HG03039 (cell line): ENCODE measurements at regions not wholly inside any gene's neighbourhood (a gene's known extent, or its start where the extent isn't known, plus 50 kb on each side); places are given as distances from the start of the nearest gene placed in this dataset.
"Not testable (repeated sequence)": the region's sequence is repeated elsewhere in the genome, so short reads cannot be mapped to it uniquely, and the experiment has no call there.

Source experiments
- ATAC-seq: cut with Tn5 transposase; IDR thresholded peaks from one replicate; pipeline ENCODE4 v1.9.1; 2021; ENCODE audit warnings: mild to moderate bottlenecking, moderate library complexity; ENCODE audit not compliant: unreplicated experiment

DNA sequence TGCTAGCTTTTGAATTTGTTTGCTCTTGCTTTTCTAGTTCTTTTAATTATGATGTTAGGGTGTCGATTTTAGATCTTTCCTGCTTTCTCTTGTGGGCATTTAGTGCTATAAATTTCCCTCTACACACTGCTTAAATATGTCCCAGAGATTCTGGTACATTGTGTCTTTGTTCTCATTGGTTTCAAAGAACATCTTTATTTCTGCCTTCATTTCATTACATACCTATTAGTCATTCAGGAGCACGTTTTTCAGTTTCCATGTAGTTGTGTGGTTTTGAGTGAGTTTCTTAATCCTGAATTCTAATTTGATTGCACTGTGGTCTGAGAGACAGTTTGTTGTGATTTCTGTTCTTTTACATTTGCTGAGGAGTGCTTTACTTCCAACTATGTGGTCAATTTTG lies 51.2 kb upstream of the MB21D2 start:
- ATAC-seq: not testable (repeated sequence)

DNA sequence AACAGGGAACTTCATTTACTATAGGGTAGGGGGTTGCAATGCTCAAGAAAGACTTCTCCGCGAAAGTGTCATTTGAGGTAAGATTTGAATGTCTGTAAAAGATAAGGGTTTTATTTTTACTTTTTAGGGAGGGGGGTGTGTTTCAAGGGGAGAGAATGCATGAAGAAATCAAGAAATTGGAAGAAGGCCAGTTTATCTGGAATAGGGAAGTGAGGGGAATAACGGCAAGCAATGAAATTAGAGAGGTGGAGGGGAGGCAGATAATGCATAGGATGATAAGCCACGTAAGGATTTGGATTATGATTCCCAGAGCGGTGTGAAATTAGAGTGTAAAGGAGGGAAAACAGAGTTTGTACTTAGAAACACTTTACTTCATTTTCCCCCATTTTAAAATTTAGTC lies 63.0 kb upstream of the MB21D2 start:
- no peak for ATAC-seq

DNA sequence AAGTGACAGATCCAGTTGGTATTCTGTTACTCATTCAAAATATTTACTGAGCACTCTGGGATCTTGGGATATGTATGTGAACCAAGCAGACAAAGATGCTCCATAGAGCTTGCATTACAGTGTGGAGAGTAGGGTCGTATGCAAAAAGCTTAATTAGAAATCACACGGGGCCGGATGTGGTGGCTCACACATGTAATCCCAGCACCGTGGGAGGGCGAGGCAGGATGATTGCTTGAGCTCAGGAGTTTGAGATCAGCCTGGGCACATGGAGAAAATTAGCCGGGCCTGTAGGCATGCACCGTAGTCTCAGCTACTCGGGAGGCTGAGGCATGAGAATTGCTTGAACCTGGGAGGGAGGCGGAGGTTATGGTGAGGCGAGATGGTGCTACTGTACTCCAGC lies 68.7 kb upstream of the MB21D2 start:
- ATAC-seq: no peak

GRCh38 chr3:192991356-192991755 lies 73.7 kb upstream of the MB21D2 start:
- no peak for ATAC-seq

- ATAC-seq: no peak
Observed at GRCh38 chr3:192992361-192992760, 74.7 kb upstream of the MB21D2 start.

- no peak for ATAC-seq
Observed at GRCh38 chr3:192993411-192993810, 75.8 kb upstream of the MB21D2 start.

DNA sequence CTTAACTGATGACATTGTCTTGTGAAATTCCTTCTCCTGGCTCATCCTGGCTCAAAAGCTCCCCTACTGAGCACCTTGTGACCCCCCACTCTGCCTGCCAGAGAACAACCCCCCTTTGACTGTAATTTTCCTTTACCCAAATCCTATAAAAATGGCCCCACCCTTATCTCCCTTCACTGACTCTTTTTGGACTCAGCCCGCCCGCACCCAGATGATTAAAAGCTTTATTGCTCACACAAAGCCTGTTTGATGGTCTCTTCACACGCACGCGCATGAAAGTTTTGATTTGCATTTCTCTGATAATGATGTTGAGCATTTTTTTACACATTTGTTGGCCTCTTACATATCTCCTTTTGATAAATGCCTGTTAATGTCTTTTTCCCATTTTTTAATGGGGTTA lies 83.5 kb upstream of the MB21D2 start:
- ATAC-seq: not testable (repeated sequence)

- not testable (repeated sequence) for ATAC-seq
Observed at GRCh38 chr3:193003624-193004023, 86.0 kb upstream of the MB21D2 start.

DNA sequence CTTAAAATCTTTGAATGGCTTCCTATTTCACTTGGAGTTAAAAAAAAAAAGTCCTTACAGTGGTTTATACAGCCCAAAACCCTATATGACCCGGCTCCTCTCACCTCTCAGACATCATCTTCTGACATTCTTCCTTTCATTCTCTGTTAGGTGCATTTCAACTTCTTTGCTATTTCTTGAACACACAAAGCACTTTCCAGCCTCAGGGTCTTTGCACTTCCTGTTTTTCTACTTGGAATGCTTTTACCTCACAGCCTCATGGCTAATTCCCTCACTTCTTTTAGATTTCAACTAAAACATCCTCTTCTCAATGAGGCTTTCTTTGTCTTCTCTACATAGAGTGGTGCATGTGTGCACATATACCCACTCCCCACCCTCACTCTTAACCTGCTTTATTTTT lies 91.0 kb upstream of the MB21D2 start:
- ATAC-seq: no peak

DNA sequence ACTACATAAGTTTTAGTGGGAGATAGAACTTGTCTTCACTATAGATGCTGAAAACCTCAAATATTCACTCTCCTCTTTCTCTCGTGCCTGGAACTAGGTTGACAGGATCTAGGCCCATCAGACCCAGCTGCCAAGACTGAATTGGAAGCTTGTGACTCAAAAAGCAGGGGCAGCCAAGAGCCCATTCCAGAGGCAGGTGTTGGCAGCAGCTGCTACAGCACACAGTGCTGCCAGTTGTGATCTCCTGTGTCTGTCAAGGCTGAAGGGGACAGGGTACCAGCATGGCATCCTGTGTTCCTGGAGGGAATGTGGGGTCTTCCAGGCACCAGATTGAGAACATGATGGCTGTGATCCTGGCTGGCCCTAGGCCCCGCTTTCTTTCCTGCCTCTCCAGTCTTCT lies 92.5 kb upstream of the MB21D2 start:
- no peak for ATAC-seq

DNA sequence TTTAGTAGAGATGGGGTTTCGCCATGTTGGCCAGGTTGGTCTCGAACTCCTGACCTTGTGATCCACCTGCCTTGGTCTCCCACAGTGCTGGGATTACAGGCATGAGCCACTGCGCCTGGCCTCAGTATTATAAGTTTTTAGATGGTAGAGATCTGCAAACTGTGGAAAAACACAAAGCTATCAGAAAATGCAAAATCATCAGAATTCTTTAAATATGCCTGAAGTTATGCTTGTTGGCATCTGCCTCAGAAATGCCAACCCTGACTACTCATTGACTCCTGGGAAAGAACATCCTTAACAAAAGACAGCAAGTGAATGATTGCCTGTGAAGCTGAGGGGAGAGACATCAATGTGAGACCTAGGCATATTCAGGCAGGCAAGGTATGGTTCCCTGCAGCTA lies 94.3 kb upstream of the MB21D2 start:
- no peak for ATAC-seq

GRCh38 chr3:193014902-193015301 lies 97.2 kb upstream of the MB21D2 start:
- ATAC-seq: no peak

DNA sequence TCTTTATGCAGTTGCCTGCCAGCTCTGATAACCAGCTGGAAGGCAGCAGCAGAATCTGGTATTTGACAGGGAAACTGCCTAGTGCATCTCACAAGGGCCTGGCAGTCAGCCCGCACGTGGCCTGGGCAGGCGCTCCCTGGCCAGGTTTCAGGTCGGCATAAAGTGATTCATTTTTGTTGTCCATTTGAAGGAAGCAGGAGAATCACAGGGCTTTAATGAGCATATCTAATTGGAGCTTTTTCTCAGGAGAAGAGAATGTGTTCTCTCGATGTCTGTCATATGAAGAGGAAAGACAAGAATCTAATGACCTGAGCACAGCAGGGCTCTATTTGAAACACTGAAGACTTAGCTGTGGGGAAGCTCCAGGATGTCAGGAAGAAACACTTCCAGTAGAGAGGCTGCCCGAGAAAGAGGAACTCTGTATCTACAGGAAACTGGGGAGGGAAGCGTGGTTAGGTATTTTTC lies 98.8 kb upstream of the MB21D2 start:
- no peak for ATAC-seq

- no peak for ATAC-seq
Observed at GRCh38 chr3:193021506-193022010, 103.9 kb upstream of the MB21D2 start.

DNA sequence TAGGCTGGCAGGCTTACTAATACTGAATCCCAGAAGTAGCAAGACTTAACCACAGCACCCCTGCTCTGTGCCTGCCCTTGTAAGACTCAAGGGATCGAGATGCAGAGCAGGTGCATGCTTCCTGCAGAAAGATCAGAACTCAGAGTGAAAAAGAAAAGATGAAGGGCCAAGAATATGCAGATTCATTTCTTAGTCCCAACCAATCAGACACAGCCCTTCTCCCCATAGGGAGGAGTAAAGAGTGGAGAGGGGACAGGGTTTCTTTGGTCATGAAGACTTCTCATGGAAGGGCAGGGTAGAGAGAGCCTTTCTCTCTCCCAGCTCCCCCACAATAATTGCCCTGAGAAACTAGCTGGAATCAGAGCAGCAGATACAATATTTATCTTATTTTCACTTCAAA lies 105.6 kb upstream of the MB21D2 start:
- ATAC-seq: no peak

DNA sequence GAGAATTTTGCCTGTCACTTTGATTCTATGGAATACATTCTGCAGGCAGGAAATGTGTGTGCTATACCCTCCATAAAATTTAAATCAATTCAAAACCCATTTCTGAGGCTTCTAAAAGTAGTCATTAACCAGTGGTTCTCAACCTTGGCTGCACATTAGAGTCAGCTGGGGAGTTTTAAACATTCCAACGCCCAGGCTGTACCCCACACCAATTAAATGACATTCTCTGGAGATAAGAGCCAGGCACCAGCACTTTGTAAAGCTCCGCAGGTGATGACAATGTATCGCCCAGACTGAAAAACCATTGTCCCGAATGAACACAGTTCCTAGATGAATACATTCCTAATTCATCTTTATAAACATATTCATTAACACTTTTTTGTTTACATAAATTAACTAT lies 110.6 kb upstream of the MB21D2 start:
- ATAC-seq: no peak

DNA sequence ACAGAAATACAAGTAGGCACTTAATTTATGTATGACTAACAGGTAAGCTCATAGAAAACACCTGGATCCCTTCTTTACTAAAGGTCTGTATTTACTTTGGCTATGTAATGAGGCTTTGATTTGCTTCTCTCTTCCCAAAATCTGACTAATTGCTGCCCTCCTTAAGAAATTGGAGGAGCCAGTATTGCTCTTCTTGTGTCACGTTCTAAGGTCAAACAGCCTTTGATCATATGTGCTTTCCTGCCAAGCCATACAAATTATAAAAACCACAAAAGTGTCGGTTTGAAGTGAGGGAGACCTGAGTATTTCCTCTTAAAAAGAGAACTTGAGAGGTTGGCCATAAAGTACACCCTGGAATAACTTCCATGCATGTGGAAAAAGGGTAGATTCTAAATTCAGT lies 112.1 kb upstream of the MB21D2 start:
- no peak for ATAC-seq

- ATAC-seq: no peak
Observed at GRCh38 chr3:193030276-193030675, 112.6 kb upstream of the MB21D2 start.

GRCh38 chr3:193031911-193032310 lies 114.3 kb upstream of the MB21D2 start:
- no peak for ATAC-seq

DNA sequence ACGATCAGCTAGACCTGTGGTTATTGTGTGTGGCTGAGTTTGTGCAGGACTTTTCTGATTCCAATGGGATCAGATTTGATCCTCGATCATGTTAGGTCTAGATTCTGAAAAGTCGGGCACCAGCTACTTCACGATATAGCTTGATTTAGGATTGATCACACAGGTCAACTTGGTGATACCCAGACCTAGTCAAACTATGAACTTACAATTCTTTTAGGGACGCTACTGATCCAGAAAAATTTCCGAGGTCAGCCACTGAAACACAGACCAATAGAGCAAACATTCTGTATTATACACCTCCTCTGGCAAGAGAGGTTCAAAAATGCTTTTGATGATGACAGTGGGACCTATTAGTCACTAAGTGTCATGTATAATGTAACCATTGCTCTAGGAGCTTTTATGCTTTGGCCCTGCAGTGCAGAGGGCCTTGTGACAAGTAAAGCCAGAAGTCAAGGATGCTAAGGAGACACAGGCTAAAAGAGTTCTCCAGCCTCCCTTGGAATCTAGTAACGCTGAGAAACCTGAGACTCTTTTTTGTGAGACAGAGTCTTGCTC lies 115.6 kb upstream of the MB21D2 start:
- ATAC-seq: no peak

GRCh38 chr3:193037828-193038227 lies 120.2 kb upstream of the MB21D2 start:
- ATAC-seq: not testable (repeated sequence)

GRCh38 chr3:193039058-193039457 lies 121.4 kb upstream of the MB21D2 start:
- ATAC-seq: no peak
